OCI-LY1 (cell line): ENCODE measurements at regions not wholly inside any gene's neighbourhood (a gene's known extent, or its start where the extent isn't known, plus 50 kb on each side); places are given as distances from the start of the nearest gene placed in this dataset.
"Not testable (repeated sequence)": the region's sequence is repeated elsewhere in the genome, so short reads cannot be mapped to it uniquely, and the experiment has no call there.

Experiments used
- H2AFZ ChIP-seq: fragments of 200-600 bp; sonication (generic), shearing (Covaris generic); 2 replicates; pipeline ENCODE4 v1.6.0; 2014; ENCODE audit warnings: antibody characterized with exemption, mild to moderate bottlenecking, low read length
- H3F3A ChIP-seq: fragments of 200-600 bp; sonication (generic), shearing (Covaris generic); 2 replicates; pipeline ENCODE4 v1.6.0; 2014; ENCODE audit warnings: mild to moderate bottlenecking, antibody characterized with exemption, low read length, moderate library complexity; ENCODE audit not compliant: insufficient read depth
- H3K27ac ChIP-seq: fragments of 200-600 bp; sonication (generic); 2 replicates; pipeline ENCODE4 v1.5.1; 2014; ENCODE audit warnings: low read length, mixed run types, mild to moderate bottlenecking, low read depth; ENCODE audit not compliant: poor library complexity, severe bottlenecking
- H3K27me3 ChIP-seq: fragments of 200-600 bp; sonication (generic); 2 replicates; pipeline ENCODE4 v1.6.0; 2014; ENCODE audit warnings: antibody characterized with exemption, mild to moderate bottlenecking, low read length, moderate library complexity; ENCODE audit not compliant: insufficient read depth
- H3K36me3 ChIP-seq: fragments of 200-600 bp; sonication (generic); 2 replicates; pipeline ENCODE4 v1.6.1; 2014; ENCODE audit warnings: mild to moderate bottlenecking, antibody characterized with exemption, low read length, moderate library complexity, mixed read lengths; ENCODE audit not compliant: insufficient read depth
- H3K4me1 ChIP-seq: fragments of 200-600 bp; sonication (generic); 2 replicates; pipeline ENCODE4 v1.5.1; 2014; ENCODE audit warnings: mild to moderate bottlenecking, low read length, moderate library complexity; ENCODE audit not compliant: insufficient read depth, severe bottlenecking
- H3K4me2 ChIP-seq: fragments of 200-600 bp; sonication (generic), shearing (Covaris generic); 2 replicates; pipeline ENCODE4 v1.6.1; 2014; ENCODE audit warnings: low read length
- H3K4me3 ChIP-seq: fragments of 200-600 bp; sonication (generic); 2 replicates; pipeline ENCODE4 v1.5.1; 2014; ENCODE audit warnings: low read length, low read depth, mild to moderate bottlenecking, mixed read lengths; ENCODE audit not compliant: poor library complexity, severe bottlenecking
- H3K79me2 ChIP-seq: fragments of 200-600 bp; shearing (Covaris generic); 2 replicates; pipeline ENCODE4 v1.6.1; 2016; ENCODE audit warnings: mixed run types, low read length, mixed read lengths; ENCODE audit not compliant: insufficient read depth
- H3K9ac ChIP-seq: fragments of 200-600 bp; sonication (generic), shearing (Covaris generic); 2 replicates; pipeline ENCODE4 v1.6.1; 2014; ENCODE audit warnings: mild to moderate bottlenecking, low read length, mixed read lengths
- H3K9me2 ChIP-seq: fragments of 200-600 bp; sonication (generic), shearing (Covaris generic); 2 replicates; pipeline ENCODE4 v1.6.1; 2014; ENCODE audit warnings: low read depth, mild to moderate bottlenecking, low read length, mixed read lengths
- H3K9me3 ChIP-seq: fragments of 200-600 bp; shearing (Covaris generic); 2 replicates; pipeline ENCODE4 v1.6.1; 2014; ENCODE audit warnings: low read length, mixed read lengths
- H4K20me1 ChIP-seq: fragments of 200-600 bp; sonication (generic), shearing (Covaris generic); 2 replicates; pipeline ENCODE4 v1.6.0; 2016; ENCODE audit warnings: mild to moderate bottlenecking, low read length; ENCODE audit not compliant: insufficient read depth
- CTCF ChIP-seq: fragments of 200-600 bp; sonication (generic), shearing (Covaris generic); IDR thresholded peaks from 2 replicates; pipeline ENCODE4 v1.5.1; 2017; ENCODE audit warnings: mild to moderate bottlenecking, antibody characterized with exemption, low read length, moderate library complexity, mixed read lengths
- EZH2 ChIP-seq: fragments of 200-600 bp; sonication (generic), shearing (Covaris generic); IDR thresholded peaks from 2 replicates; pipeline ENCODE4 v1.8.0; 2017; ENCODE audit warnings: borderline replicate concordance, mixed run types, mild to moderate bottlenecking, antibody characterized with exemption, low read length, moderate library complexity, mixed read lengths

GRCh38 chr2:53493210-53493609, 274.4 kb upstream of the CHAC2 start:
- H3K9me3 ChIP-seq: no peaks in the 10 kb centered on the region

GRCh38 chr2:53490659-53491058, 276.9 kb upstream of the CHAC2 start:
- no peaks in the 10 kb centered on the region for H3K36me3 ChIP-seq
- H2AFZ ChIP-seq: no peak overlapping the region
- H3K4me1 ChIP-seq: no peaks in the 10 kb centered on the region
- H4K20me1 ChIP-seq: no peaks in the 10 kb centered on the region
- no peaks in the 10 kb centered on the region for H3K9me3 ChIP-seq
- no peak overlapping the region for H3K4me2 ChIP-seq
- H3K27me3 ChIP-seq: no peaks in the 10 kb centered on the region
- no peaks in the 10 kb centered on the region for H3K9me2 ChIP-seq
- no peak overlapping the region for H3K27ac ChIP-seq
- no peak for TF ChIP-seq CTCF
- TF ChIP-seq EZH2: no peak
- H3K4me3 ChIP-seq: no peak overlapping the region
- no peaks in the 10 kb centered on the region for H3K79me2 ChIP-seq
- H3K9ac ChIP-seq: no peak overlapping the region
- no peaks in the 10 kb centered on the region for H3F3A ChIP-seq

More at GRCh38 chr2:53493210-53493609, 274.4 kb upstream of the CHAC2 start:
- no peaks in the 10 kb centered on the region for H4K20me1 ChIP-seq
- no peak overlapping the region for H3K27ac ChIP-seq
- H2AFZ ChIP-seq: no peak overlapping the region
- no peak overlapping the region for H3K9ac ChIP-seq
- H3K27me3 ChIP-seq: no peaks in the 10 kb centered on the region
- H3K79me2 ChIP-seq: no peaks in the 10 kb centered on the region
- H3K4me2 ChIP-seq: no peak overlapping the region
- H3K4me3 ChIP-seq: no peak overlapping the region
- no peaks in the 10 kb centered on the region for H3K9me2 ChIP-seq
- no peaks in the 10 kb centered on the region for H3F3A ChIP-seq
- H3K36me3 ChIP-seq: no peaks in the 10 kb centered on the region
- no peak for TF ChIP-seq EZH2
- TF ChIP-seq CTCF: no peak
- H3K4me1 ChIP-seq: no peaks in the 10 kb centered on the region

GRCh38 chr2:53486185-53486899, 281.3 kb upstream of the CHAC2 start:
- H3K4me1 ChIP-seq, H3K36me3 ChIP-seq, H3K4me3 ChIP-seq, H4K20me1 ChIP-seq, H2AFZ ChIP-seq, H3K9me3 ChIP-seq, H3K9me2 ChIP-seq, H3K27ac ChIP-seq, H3K27me3 ChIP-seq, H3F3A ChIP-seq, H3K79me2 ChIP-seq, H3K9ac ChIP-seq, H3K4me2 ChIP-seq: not testable (repeated sequence)
